ENCODE measurements at regions not wholly inside any gene's neighbourhood (a gene's known extent, or its start where the extent isn't known, plus 50 kb on each side); places are given as distances from the start of the nearest gene placed in this dataset.

- no peak overlapping the region for H4K91ac ChIP-seq (ENCODE audit: insufficient read length, low read depth, low read length)
- no peaks in the 10 kb centered on the region for H3K27me3 Mint-ChIP-seq (ENCODE audit: low read depth)
- no peak overlapping the region for H3K27ac ChIP-seq (ENCODE audit: insufficient read length, low read depth, low read length)
- H3K23ac ChIP-seq (ENCODE audit: insufficient read length, low read depth, low read length): no peak overlapping the region
- no peak overlapping the region for H3K56ac ChIP-seq (ENCODE audit: insufficient read length, low read depth, low read length)
- H3K79me2 ChIP-seq (ENCODE audit: insufficient read depth, low read length): no peaks in the 10 kb centered on the region
- H2BK15ac ChIP-seq (ENCODE audit: low read depth, low read length): no peak overlapping the region
- no peak overlapping the region for H3K18ac ChIP-seq (ENCODE audit: insufficient read length, low read depth, low read length)
- H3T11ph ChIP-seq (ENCODE audit: low read length): no peak overlapping the region
- no peak overlapping the region for H2BK20ac ChIP-seq (ENCODE audit: low read depth, low read length, poor library complexity, severe bottlenecking)
- H3K4me1 Mint-ChIP-seq: peaks cover 10 to 12% of the 10 kb centered on the region in 2 experiments
- H2AK5ac ChIP-seq (ENCODE audit: insufficient read length, low read length): no peak overlapping the region
- no peak overlapping the region for H4K5ac ChIP-seq (ENCODE audit: insufficient read length, low read depth, low read length)
- no peak overlapping the region for H3K9ac ChIP-seq (ENCODE audit: extremely low read depth, insufficient read length, low read length)
- H3K4me2 ChIP-seq (ENCODE audit: insufficient read depth, insufficient read length, low read length): no peak overlapping the region
- no peaks in the 10 kb centered on the region for H4K20me1 ChIP-seq (ENCODE audit: control insufficient read depth, insufficient read depth, insufficient read length)
- H2BK5ac ChIP-seq (ENCODE audit: insufficient read length, low read length): no peak overlapping the region
- DNase-seq: no peak
- no peaks in the 10 kb centered on the region for H3K23me2 ChIP-seq (ENCODE audit: insufficient read length, low read depth, low read length, poor library complexity, severe bottlenecking)
- no peak for TF ChIP-seq CTCF (conservative IDR thresholded peaks at IDR 0.05)
- no CpG with 5 or more reads among the region's 1 CpG for WGBS (ENCODE audit: extremely low coverage, insufficient read length, low lambda C conversion rate)
- H4K8ac ChIP-seq (replicated peaks; ENCODE audit: insufficient read length, low read depth, low read length): no peak overlapping the region
- H3K79me1 ChIP-seq (ENCODE audit: insufficient read depth, low read depth, low read length, poor library complexity, severe bottlenecking): no peaks in the 10 kb centered on the region
- no peak overlapping the region for H2AFZ ChIP-seq (ENCODE audit: low read length)
- no peak overlapping the region for H3K4me3 Mint-ChIP-seq
- H3K14ac ChIP-seq (ENCODE audit: insufficient read depth, low read length): no peak overlapping the region
- H3K27me3 ChIP-seq (ENCODE audit: insufficient read depth, low read length): no peaks in the 10 kb centered on the region
- no peak overlapping the region for H3K4ac ChIP-seq (ENCODE audit: low read depth, low read length)
- H3K9me3 Mint-ChIP-seq: no peaks in the 10 kb centered on the region; a peak in 1 of 5 replicates
- H3K36me3 Mint-ChIP-seq (ENCODE audit: insufficient read depth in 1 of 3, low read depth in 3 of 3): no peaks in the 10 kb centered on the region
- no peaks in the 10 kb centered on the region for H3K4me1 ChIP-seq (ENCODE audit: insufficient read depth, low read length)
- no peak overlapping the region; a peak in 1 of 7 replicates for H3K27ac Mint-ChIP-seq
- no peak overlapping the region for H2BK12ac ChIP-seq (ENCODE audit: insufficient read length, low read depth, low read length)
- H2BK120ac ChIP-seq (ENCODE audit: low read depth, low read length, poor library complexity, severe bottlenecking): no peak overlapping the region
- H3K9me3 ChIP-seq (ENCODE audit: control insufficient read depth, low read depth, low read length): no peaks in the 10 kb centered on the region
Measured at GRCh38 chr18:28398471-28398870, 221.5 kb upstream of the CDH2 start.
